Mammary epithelial cell (primary cell): ENCODE measurements at regions not wholly inside any gene's neighbourhood (a gene's known extent, or its start where the extent isn't known, plus 50 kb on each side); places are given as distances from the start of the nearest gene placed in this dataset.

Source experiments
- CTCF ChIP-seq, 2 donors: IDR thresholded peaks in 1 of 2; conservative IDR thresholded peaks in 1 of 2; 2 replicates each; pipeline ENCODE4 v1.5.1; 2011 to 2012; ENCODE audit warnings: inconsistent platforms in 2 of 2, low read length in 2 of 2, mild to moderate bottlenecking in 2 of 2, control low read depth in 1 of 2, low read depth in 1 of 2; ENCODE audit not compliant: insufficient read depth in 1 of 2; ENCODE audit errors: extremely low read depth in 1 of 2
- EZH2 ChIP-seq: IDR thresholded peaks from 2 replicates; pipeline ENCODE4 v1.6.1; 2012; ENCODE audit warnings: low read length, inconsistent platforms, borderline replicate concordance

DNA sequence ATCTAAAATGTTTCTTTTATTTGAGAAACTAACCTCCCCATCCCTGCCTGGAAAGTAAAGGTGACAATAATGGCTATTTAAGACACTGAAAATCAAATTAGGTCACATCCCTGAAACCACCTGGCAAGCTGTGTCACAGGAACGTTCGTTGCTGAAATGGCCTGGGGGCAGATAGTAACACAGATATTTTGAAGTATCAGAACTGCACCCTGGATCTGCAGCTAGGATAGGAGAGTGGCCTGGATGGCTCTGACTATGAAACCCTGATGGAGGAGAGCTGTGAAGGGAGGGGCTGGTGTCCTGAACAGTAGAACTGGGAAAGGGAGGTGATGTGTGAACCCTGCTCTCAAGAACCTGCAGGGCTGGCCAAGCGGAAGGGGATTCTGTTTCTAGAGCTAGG is 648.3 kb upstream of the CFAP20DC start:
- no peak for TF ChIP-seq CTCF (conservative IDR thresholded peaks at IDR 0.05 in 1 of 2, IDR thresholded peaks at IDR 0.05 in 1 of 2; ENCODE audit: extremely low read depth in 1 of 2, insufficient read depth in 1 of 2, low read depth in 1 of 2, low read length in 2 of 2)
- no peak for TF ChIP-seq EZH2
